Activated naive CD4-positive, alpha-beta T cell treated with anti-CD3 and anti-CD28 coated beads, Interleukin-2, amount 10 ng/mL, durations not matched to agents 7 days and 5 days (primary cell): ENCODE measurements at regions not wholly inside any gene's neighbourhood (a gene's known extent, or its start where the extent isn't known, plus 50 kb on each side); places are given as distances from the start of the nearest gene placed in this dataset.
A peak's percentile ranks its signal among the peaks of the same experiment; 100 is the strongest.
"Not testable (repeated sequence)": the region's sequence is repeated elsewhere in the genome, so short reads cannot be mapped to it uniquely, and the experiment has no call there.

Experiments
- CTCF ChIA-PET: fragments of 350-600 bp; sonication (Branson Sonifier 250); formaldehyde crosslinking; loops from one replicate; lab custom pipeline; 2021; ENCODE audit warnings: antibody characterized with exemption; lab: Charles Lee
- DNase-seq: peaks from one replicate; pipeline ENCODE4 v3.0.0-alpha.2; 2020
- H3K27ac Mint-ChIP-seq: one replicate; pipeline ENCODE4 v1.8.0; 2021; ENCODE audit warnings: mild to moderate bottlenecking, moderate library complexity, mixed read lengths
- H3K27me3 Mint-ChIP-seq: one replicate; pipeline ENCODE4 v1.8.0; 2021; ENCODE audit warnings: mild to moderate bottlenecking, mixed read lengths
- H3K36me3 Mint-ChIP-seq: one replicate; pipeline ENCODE4 v1.8.0; 2021; ENCODE audit warnings: mixed read lengths
- H3K4me1 Mint-ChIP-seq: one replicate; pipeline ENCODE4 v1.8.0; 2021; ENCODE audit warnings: mixed read lengths
- H3K4me3 Mint-ChIP-seq: one replicate; pipeline ENCODE4 v1.8.0; 2021; ENCODE audit warnings: mild to moderate bottlenecking, moderate library complexity, mixed read lengths
- H3K9me3 Mint-ChIP-seq: one replicate; pipeline ENCODE4 v1.8.0; 2021; ENCODE audit warnings: mixed read lengths

- peaks cover 5% of the 10 kb centered on the region for H3K27me3 Mint-ChIP-seq
- no peak overlapping the region for H3K27ac Mint-ChIP-seq
- H3K4me3 Mint-ChIP-seq = no peak overlapping the region
- no peaks in the 10 kb centered on the region for H3K36me3 Mint-ChIP-seq
- no peak for DNase-seq
- CTCF ChIA-PET = interaction anchor here (1.0 kb wide), 1 partner anchor 15 kb away, joined by 3 read pairs; no protein-coding TSS in a partner anchor
- H3K4me1 Mint-ChIP-seq = no peaks in the 10 kb centered on the region
- H3K9me3 Mint-ChIP-seq = no peaks in the 10 kb centered on the region
Measured at GRCh38 chr5:54404568-54404967, 50.9 kb upstream of the HSPB3 start.

GRCh38 chr5:54403885-54404416 is 51.5 kb upstream of the HSPB3 start:
- CTCF ChIA-PET = interaction anchor here (1.0 kb wide), 1 partner anchor 16 kb away, joined by 3 read pairs; no protein-coding TSS in a partner anchor

GRCh38 chr5:54403121-54403520 is 52.4 kb upstream of the HSPB3 start:
- no peak for DNase-seq
- Mint-ChIP-seq H3K9me3 (no peaks in the 10 kb centered on the region), H3K4me3 (no peak overlapping the region), H3K4me1 (no peaks in the 10 kb centered on the region), H3K27ac (no peak overlapping the region), H3K27me3 (peaks cover 5% of the 10 kb centered on the region), H3K36me3 (no peaks in the 10 kb centered on the region)
- CTCF ChIA-PET = interaction anchor here (1.1 to 1.5 kb wide), 2 partner anchors 16 to 86 kb away, joined by 3 to 5 read pairs; no protein-coding TSS in a partner anchor

More at GRCh38 chr5:54403885-54404416, 51.5 kb upstream of the HSPB3 start:
- Mint-ChIP-seq H3K36me3 (no peaks in the 10 kb centered on the region), H3K4me1 (no peaks in the 10 kb centered on the region), H3K27me3 (peaks cover 5% of the 10 kb centered on the region), H3K4me3 (no peak overlapping the region), H3K27ac (peak overlapping the region; percentile 9), H3K9me3 (no peaks in the 10 kb centered on the region)
- no peak for DNase-seq

- Mint-ChIP-seq H3K4me3 (no peak overlapping the region), H3K36me3 (no peaks in the 10 kb centered on the region), H3K27me3 (peaks cover 5% of the 10 kb centered on the region)
Measured at GRCh38 chr5:54401515-54401914, 54.0 kb upstream of the HSPB3 start.

GRCh38 chr5:54398191-54398590 is 57.3 kb upstream of the HSPB3 start:
- no peaks in the 10 kb centered on the region for H3K4me1 Mint-ChIP-seq
- no peak overlapping the region for H3K4me3 Mint-ChIP-seq
- no peaks in the 10 kb centered on the region for H3K9me3 Mint-ChIP-seq
- H3K27ac Mint-ChIP-seq = no peak overlapping the region
- H3K36me3 Mint-ChIP-seq = no peaks in the 10 kb centered on the region
- H3K27me3 Mint-ChIP-seq = no peaks in the 10 kb centered on the region
- no peak for DNase-seq
- CTCF ChIA-PET = no interaction called here

More at GRCh38 chr5:54401515-54401914, 54.0 kb upstream of the HSPB3 start:
- CTCF ChIA-PET = interaction anchor here (1.5 kb wide), 1 partner anchor 88 kb away, joined by 5 read pairs; no protein-coding TSS in a partner anchor
- no peak overlapping the region for H3K27ac Mint-ChIP-seq
- DNase-seq = no peak
- H3K4me1 Mint-ChIP-seq = no peaks in the 10 kb centered on the region
- no peaks in the 10 kb centered on the region for H3K9me3 Mint-ChIP-seq

- no peaks in the 10 kb centered on the region for H3K36me3 Mint-ChIP-seq
- no peaks in the 10 kb centered on the region for H3K27me3 Mint-ChIP-seq
- H3K4me1 Mint-ChIP-seq = no peaks in the 10 kb centered on the region
- H3K4me3 Mint-ChIP-seq = no peak overlapping the region
- peak overlapping the region; percentile 42 for H3K27ac Mint-ChIP-seq
- H3K9me3 Mint-ChIP-seq = no peaks in the 10 kb centered on the region
- CTCF ChIA-PET = no interaction called here
- DNase-seq = no peak
Measured at GRCh38 chr5:54397420-54397819, 58.1 kb upstream of the HSPB3 start.

- not testable (repeated sequence) for H3K27me3 Mint-ChIP-seq, DNase-seq, H3K4me3 Mint-ChIP-seq, H3K4me1 Mint-ChIP-seq, H3K27ac Mint-ChIP-seq, H3K9me3 Mint-ChIP-seq, H3K36me3 Mint-ChIP-seq
- CTCF ChIA-PET = interaction anchor here (1.2 kb wide), 1 partner anchor 159 kb away, joined by 4 read pairs; no protein-coding TSS in a partner anchor
Measured at GRCh38 chr5:54393007-54393406, 62.5 kb upstream of the HSPB3 start.

GRCh38 chr5:54390539-54391031 is 64.9 kb upstream of the HSPB3 start:
- Mint-ChIP-seq H3K9me3 (no peaks in the 10 kb centered on the region), H3K4me1 (no peaks in the 10 kb centered on the region), H3K27me3 (no peaks in the 10 kb centered on the region), H3K27ac (no peak overlapping the region), H3K4me3 (no peak overlapping the region), H3K36me3 (no peaks in the 10 kb centered on the region)
- no peak for DNase-seq
- CTCF ChIA-PET = no interaction called here

GRCh38 chr5:54390015-54390414 is 65.5 kb upstream of the HSPB3 start:
- Mint-ChIP-seq H3K27ac (no peak overlapping the region), H3K9me3 (no peaks in the 10 kb centered on the region), H3K36me3 (no peaks in the 10 kb centered on the region), H3K27me3 (no peaks in the 10 kb centered on the region), H3K4me1 (no peaks in the 10 kb centered on the region), H3K4me3 (no peak overlapping the region)
- CTCF ChIA-PET = no interaction called here
- DNase-seq = no peak

- H3K4me3 Mint-ChIP-seq, DNase-seq, H3K36me3 Mint-ChIP-seq, H3K27me3 Mint-ChIP-seq, H3K9me3 Mint-ChIP-seq, H3K27ac Mint-ChIP-seq, H3K4me1 Mint-ChIP-seq, CTCF ChIA-PET: not testable (repeated sequence)
Measured at GRCh38 chr5:54389399-54389798, 66.1 kb upstream of the HSPB3 start.

GRCh38 chr5:54388811-54389210 is 66.7 kb upstream of the HSPB3 start:
- Mint-ChIP-seq H3K9me3 (no peaks in the 10 kb centered on the region), H3K36me3 (no peaks in the 10 kb centered on the region), H3K27me3 (peaks cover 4% of the 10 kb centered on the region), H3K4me3 (no peak overlapping the region), H3K4me1 (no peaks in the 10 kb centered on the region), H3K27ac (no peak overlapping the region)
- CTCF ChIA-PET = no interaction called here
- no peak for DNase-seq

- no peaks in the 10 kb centered on the region for H3K9me3 Mint-ChIP-seq
Measured at GRCh38 chr5:54388409-54388808, 67.1 kb upstream of the HSPB3 start.

GRCh38 chr5:54387659-54388232 is 67.8 kb upstream of the HSPB3 start:
- H3K4me1 Mint-ChIP-seq = no peaks in the 10 kb centered on the region
- H3K27me3 Mint-ChIP-seq = peaks cover 4% of the 10 kb centered on the region
- no peaks in the 10 kb centered on the region for H3K9me3 Mint-ChIP-seq
- H3K4me3 Mint-ChIP-seq = no peak overlapping the region
- no peaks in the 10 kb centered on the region for H3K36me3 Mint-ChIP-seq
- CTCF ChIA-PET = interaction anchor here (1.3 kb wide), 1 partner anchor 32 kb away, joined by 3 read pairs; no protein-coding TSS in a partner anchor
- no peak overlapping the region for H3K27ac Mint-ChIP-seq
- DNase-seq = no peak

More at GRCh38 chr5:54388409-54388808, 67.1 kb upstream of the HSPB3 start:
- CTCF ChIA-PET = interaction anchor here (1.3 kb wide), 1 partner anchor 31 kb away, joined by 3 read pairs; no protein-coding TSS in a partner anchor
- Mint-ChIP-seq H3K27ac (no peak overlapping the region), H3K36me3 (no peaks in the 10 kb centered on the region), H3K4me3 (no peak overlapping the region), H3K4me1 (no peaks in the 10 kb centered on the region), H3K27me3 (peaks cover 4% of the 10 kb centered on the region)
- no peak for DNase-seq

GRCh38 chr5:54387031-54387430 is 68.5 kb upstream of the HSPB3 start:
- CTCF ChIA-PET = no interaction called here
- Mint-ChIP-seq H3K27me3 (peaks cover 4% of the 10 kb centered on the region), H3K4me1 (no peaks in the 10 kb centered on the region), H3K9me3 (no peaks in the 10 kb centered on the region), H3K36me3 (no peaks in the 10 kb centered on the region), H3K27ac (no peak overlapping the region), H3K4me3 (no peak overlapping the region)
- DNase-seq = no peak

- Mint-ChIP-seq H3K27ac (no peak overlapping the region), H3K4me1 (no peaks in the 10 kb centered on the region), H3K9me3 (no peaks in the 10 kb centered on the region), H3K36me3 (no peaks in the 10 kb centered on the region), H3K27me3 (peaks cover 4% of the 10 kb centered on the region), H3K4me3 (no peak overlapping the region)
- CTCF ChIA-PET = no interaction called here
- no peak for DNase-seq
Measured at GRCh38 chr5:54385994-54386393, 69.5 kb upstream of the HSPB3 start.
